Tibial nerve (tissue), 4 donors: ENCODE measurements at regions not wholly inside any gene's neighbourhood (a gene's known extent, or its start where the extent isn't known, plus 50 kb on each side); places are given as distances from the start of the nearest gene placed in this dataset.

Experiments
- CTCF ChIP-seq, 5 experiments: fragments of 200-600 bp in 3 of 5; fragments of 450-650 bp in 2 of 5; sonication (generic) in 3 of 5; IDR thresholded peaks; one replicate each; pipeline ENCODE4 v1.5.1; 2016 to 2019; ENCODE audit warnings: antibody characterized with exemption in 5 of 5, mild to moderate bottlenecking in 3 of 5, moderate library complexity in 2 of 5
- EP300 ChIP-seq, 2 donors: sonication (generic); formaldehyde crosslinking; IDR thresholded peaks; one replicate each; pipeline ENCODE4 v1.6.1; 2017; ENCODE audit warnings: antibody characterized with exemption in 2 of 2, mild to moderate bottlenecking in 1 of 2

- TF ChIP-seq CTCF (IDR thresholded peaks at IDR 0.05), result no peak
- TF ChIP-seq EP300 (IDR thresholded peaks at IDR 0.05), result peak in 1 of 2 donors; percentile 31
Measured at GRCh38 chr9:13382595-13382994, 103.1 kb upstream of the MPDZ start.
